Breast epithelium (tissue), 3 donors: ENCODE measurements at regions not wholly inside any gene's neighbourhood (a gene's known extent, or its start where the extent isn't known, plus 50 kb on each side); places are given as distances from the start of the nearest gene placed in this dataset.

Experiments
- CTCF ChIP-seq, 3 donors: fragments of 450-650 bp; IDR thresholded peaks; one replicate each; pipeline ENCODE4 v1.5.1; 2016 to 2017; ENCODE audit warnings: antibody characterized with exemption in 3 of 3, mild to moderate bottlenecking in 3 of 3, moderate library complexity in 3 of 3
- POLR2A ChIP-seq: fragments of 450-650 bp; IDR thresholded peaks from one replicate; pipeline ENCODE4 v1.6.1; 2016; ENCODE audit warnings: antibody characterized with exemption, mild to moderate bottlenecking, moderate library complexity

DNA sequence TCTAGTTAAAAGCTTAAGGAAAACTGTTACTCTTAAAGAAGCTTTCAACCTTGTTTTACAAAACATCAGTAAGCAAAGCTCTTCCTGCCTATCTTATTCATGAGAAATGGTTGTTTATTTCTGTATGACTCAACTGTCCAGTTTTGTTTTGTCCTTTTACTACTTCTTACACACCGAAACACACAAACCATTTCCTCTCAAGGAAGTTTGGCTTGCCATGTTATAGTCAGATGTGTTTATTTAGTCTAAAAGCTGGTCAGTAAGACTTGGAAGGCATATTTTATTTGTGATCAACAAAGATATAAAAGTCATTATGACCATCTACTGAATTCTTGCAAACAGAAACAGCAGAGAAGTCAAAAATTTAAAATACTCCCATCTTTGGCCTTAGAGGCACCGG lies 53.2 kb upstream of the RBSN start:
- TF ChIP-seq POLR2A (no peak), CTCF (IDR thresholded peaks at IDR 0.05) (no peak)
